Nephron progenitor cell (in vitro differentiated cells): ENCODE measurements at regions not wholly inside any gene's neighbourhood (a gene's known extent, or its start where the extent isn't known, plus 50 kb on each side); places are given as distances from the start of the nearest gene placed in this dataset.

Source experiments
- DNase-seq: peaks from one replicate; pipeline ENCODE4 v3.0.0; 2021
- H3K27ac Mint-ChIP-seq: 2 replicates; pipeline ENCODE4 v1.8.0; 2021; ENCODE audit warnings: mild to moderate bottlenecking, moderate library complexity, mixed read lengths
- H3K27me3 Mint-ChIP-seq: 2 replicates; pipeline ENCODE4 v1.8.0; 2021; ENCODE audit warnings: mild to moderate bottlenecking, low read depth, mixed read lengths; ENCODE audit not compliant: poor library complexity
- H3K36me3 Mint-ChIP-seq: 2 replicates; pipeline ENCODE4 v1.8.0; 2021; ENCODE audit warnings: low read depth, mixed read lengths
- H3K4me1 Mint-ChIP-seq: 2 replicates; pipeline ENCODE4 v1.8.0; 2021; ENCODE audit warnings: mixed read lengths
- H3K4me3 Mint-ChIP-seq: 2 replicates; pipeline ENCODE4 v1.8.0; 2021; ENCODE audit warnings: mild to moderate bottlenecking, moderate library complexity, mixed read lengths
- H3K9me3 Mint-ChIP-seq: 2 replicates; pipeline ENCODE4 v1.8.0; 2021; ENCODE audit warnings: mild to moderate bottlenecking, moderate library complexity, mixed read lengths
- CTCF ChIP-seq: fragments of 200-600 bp; sonication (generic); IDR thresholded peaks from 2 replicates; pipeline ENCODE4 v1.5.0; 2021; ENCODE audit warnings: antibody characterized with exemption

GRCh38 chr13:80830431-80830830 lies 489.5 kb upstream of the SPRY2 start:
- no peak overlapping the region for H3K27ac Mint-ChIP-seq
- no peak for TF ChIP-seq CTCF
- H3K4me1 Mint-ChIP-seq, result no peaks in the 10 kb centered on the region
- H3K36me3 Mint-ChIP-seq, result no peaks in the 10 kb centered on the region
- peaks cover 33% of the 10 kb centered on the region for H3K9me3 Mint-ChIP-seq
- H3K27me3 Mint-ChIP-seq, result peaks cover 3% of the 10 kb centered on the region
- DNase-seq, result no peak
- no peak overlapping the region for H3K4me3 Mint-ChIP-seq

GRCh38 chr13:80828759-80829158 lies 487.8 kb upstream of the SPRY2 start:
- Mint-ChIP-seq H3K36me3 (no peaks in the 10 kb centered on the region), H3K4me3 (no peak overlapping the region), H3K27ac (no peak overlapping the region), H3K4me1 (no peaks in the 10 kb centered on the region), H3K9me3 (peaks cover 40% of the 10 kb centered on the region), H3K27me3 (peaks cover 3% of the 10 kb centered on the region)
- no peak for DNase-seq
- no peak for TF ChIP-seq CTCF

GRCh38 chr13:80825276-80825675 lies 484.4 kb upstream of the SPRY2 start:
- no peaks in the 10 kb centered on the region for H3K36me3 Mint-ChIP-seq
- DNase-seq, result no peak
- no peaks in the 10 kb centered on the region for H3K4me1 Mint-ChIP-seq
- TF ChIP-seq CTCF, result no peak
- peaks cover 3% of the 10 kb centered on the region for H3K27me3 Mint-ChIP-seq
- H3K4me3 Mint-ChIP-seq, result no peak overlapping the region
- H3K27ac Mint-ChIP-seq, result no peak overlapping the region
- H3K9me3 Mint-ChIP-seq, result peaks cover 37% of the 10 kb centered on the region

GRCh38 chr13:80824229-80824628 lies 483.3 kb upstream of the SPRY2 start:
- H3K27me3 Mint-ChIP-seq, result peaks cover 3% of the 10 kb centered on the region
- H3K9me3 Mint-ChIP-seq, result peaks cover 37% of the 10 kb centered on the region
- no peak overlapping the region for H3K4me3 Mint-ChIP-seq
- DNase-seq, result no peak
- H3K4me1 Mint-ChIP-seq, result no peaks in the 10 kb centered on the region
- H3K36me3 Mint-ChIP-seq, result no peaks in the 10 kb centered on the region
- no peak overlapping the region for H3K27ac Mint-ChIP-seq
- TF ChIP-seq CTCF, result no peak

GRCh38 chr13:80823472-80823871 lies 482.5 kb upstream of the SPRY2 start:
- no peaks in the 10 kb centered on the region for H3K4me1 Mint-ChIP-seq
- H3K9me3 Mint-ChIP-seq, result peaks cover 34% of the 10 kb centered on the region
- TF ChIP-seq CTCF, result no peak
- H3K27ac Mint-ChIP-seq, result no peak overlapping the region
- no peaks in the 10 kb centered on the region for H3K36me3 Mint-ChIP-seq
- H3K27me3 Mint-ChIP-seq, result peaks cover 3% of the 10 kb centered on the region
- no peak for DNase-seq
- H3K4me3 Mint-ChIP-seq, result no peak overlapping the region

- Mint-ChIP-seq H3K27ac (no peak overlapping the region), H3K9me3 (peaks cover 31% of the 10 kb centered on the region), H3K36me3 (no peaks in the 10 kb centered on the region), H3K27me3 (no peaks in the 10 kb centered on the region), H3K4me1 (no peaks in the 10 kb centered on the region), H3K4me3 (no peak overlapping the region)
- TF ChIP-seq CTCF, result no peak
- no peak for DNase-seq
Observed at GRCh38 chr13:80821466-80821865, 480.5 kb upstream of the SPRY2 start.
